H1 (cell line): ENCODE measurements at regions not wholly inside any gene's neighbourhood (a gene's known extent, or its start where the extent isn't known, plus 50 kb on each side); places are given as distances from the start of the nearest gene placed in this dataset.

ENCODE experiments used
- ATF2 ChIP-seq: IDR thresholded peaks from 2 replicates; pipeline ENCODE4 v1.6.1; 2012; ENCODE audit warnings: low read length, inconsistent platforms
- BACH1 ChIP-seq: IDR thresholded peaks from 2 replicates; pipeline ENCODE4 v1.6.1; 2012; ENCODE audit warnings: low read length, improper control_type of control experiment
- BRCA1 ChIP-seq: IDR thresholded peaks from 2 replicates; pipeline ENCODE4 v1.6.1; 2012; ENCODE audit warnings: low read depth, low read length, improper control_type of control experiment
- CREB1 ChIP-seq: IDR thresholded peaks from 2 replicates; pipeline ENCODE4 v1.6.1; 2012; ENCODE audit warnings: inconsistent platforms
- CTCF ChIP-seq, 3 experiments: IDR thresholded peaks; 1 replicate in 2 of 3; 2 replicates in 1 of 3; pipeline versions ENCODE4 v1.5.1 to v1.6.1; 2011; ENCODE audit warnings: low read length in 3 of 3, mild to moderate bottlenecking in 3 of 3, inconsistent platforms in 2 of 3, low read depth in 1 of 3, moderate library complexity in 1 of 3; ENCODE audit not compliant: insufficient read depth in 1 of 3; ENCODE audit errors: control extremely low read depth in 1 of 3
- EGR1 ChIP-seq: IDR thresholded peaks from 2 replicates; pipeline ENCODE4 v1.6.1; 2011; ENCODE audit warnings: low read depth, low read length, borderline replicate concordance
- EZH2 ChIP-seq: fragments of 200-600 bp; sonication (generic); IDR thresholded peaks from 2 replicates; pipeline ENCODE4 v1.7.1; 2012; ENCODE audit warnings: low read depth, mild to moderate bottlenecking, moderate library complexity, low read length, inconsistent platforms; ENCODE audit not compliant: severe bottlenecking
- MAFK ChIP-seq: IDR thresholded peaks from 2 replicates; pipeline ENCODE4 v1.6.1; 2012; ENCODE audit warnings: low read depth, mild to moderate bottlenecking, improper control_type of control experiment, low read length
- MAX ChIP-seq: IDR thresholded peaks from 2 replicates; pipeline ENCODE4 v1.6.1; 2012; ENCODE audit warnings: inconsistent platforms
- POLR2A ChIP-seq, 2 experiments: IDR thresholded peaks; 1 replicate in 1 of 2; 2 replicates in 1 of 2; pipeline ENCODE4 v1.6.1; 2011; ENCODE audit warnings: low read depth in 2 of 2, low read length in 2 of 2, mild to moderate bottlenecking in 2 of 2; ENCODE audit errors: control extremely low read depth in 1 of 2
- POLR2AphosphoS5 ChIP-seq: IDR thresholded peaks from 2 replicates; pipeline ENCODE4 v1.6.1; 2011; ENCODE audit warnings: low read depth, low read length
- RBBP5 ChIP-seq: IDR thresholded peaks from 2 replicates; pipeline ENCODE4 v1.7.1; 2012; ENCODE audit warnings: low read depth, mild to moderate bottlenecking, inconsistent platforms, low read length, moderate library complexity, borderline replicate concordance
- TEAD4 ChIP-seq: IDR thresholded peaks from 2 replicates; pipeline ENCODE4 v1.6.1; 2012; ENCODE audit warnings: low read depth, low read length, inconsistent platforms, mixed read lengths
- ZNF274 ChIP-seq: IDR thresholded peaks from 2 replicates; pipeline ENCODE4 v1.7.0; 2012; ENCODE audit warnings: low read length, borderline replicate concordance; ENCODE audit errors: extremely low read depth

GRCh38 chr4:27315625-27316024 is 455.0 kb downstream of the STIM2 start:
- TF ChIP-seq CTCF (IDR thresholded peaks at IDR 0.05; ENCODE audit: control extremely low read depth in 1 of 3, insufficient read depth in 1 of 3, low read depth in 1 of 3, low read length in 3 of 3) (no peak), POLR2AphosphoS5 (no peak), ZNF274 (no peak), CREB1 (no peak), BACH1 (no peak), POLR2A (IDR thresholded peaks at IDR 0.05; ENCODE audit: control extremely low read depth in 1 of 2, low read depth in 2 of 2, low read length in 2 of 2) (no peak), EZH2 (no peak), RBBP5 (no peak), BRCA1 (no peak), ATF2 (no peak), EGR1 (no peak), MAFK (no peak), TEAD4 (no peak), MAX (no peak)
